Adrenal gland (tissue), 9 donors: ENCODE measurements at regions not wholly inside any gene's neighbourhood (a gene's known extent, or its start where the extent isn't known, plus 50 kb on each side); places are given as distances from the start of the nearest gene placed in this dataset.
A peak's percentile ranks its signal among the peaks of the same experiment; 100 is the strongest.

Experiments used
- DNase-seq, 7 donors: peaks; one replicate each; pipeline ENCODE4 v3.0.0-alpha.2; 2019 to 2020
- H3K27ac ChIP-seq, 5 donors: fragments of 200-600 bp; sonication (generic) in 4 of 5; 1 replicate in 3 of 5; 2 replicates in 2 of 5; pipeline versions ENCODE4 v1.5.1 to v1.8.0; 2016 to 2020; ENCODE audit warnings: mild to moderate bottlenecking in 1 of 5
- H3K27me3 ChIP-seq: fragments of 200-600 bp; 2 replicates; pipeline ENCODE4 v1.8.0; 2021
- H3K36me3 ChIP-seq, 2 donors: fragments of 200-600 bp; replicated peaks in 1 of 2; 1 replicate in 1 of 2; 2 replicates in 1 of 2; pipeline versions ENCODE4 v1.5.1 to v1.8.0; 2018 to 2022
- H3K4me1 ChIP-seq, 2 donors: fragments of 200-600 bp; replicated peaks in 1 of 2; 1 replicate in 1 of 2; 2 replicates in 1 of 2; pipeline versions ENCODE4 v1.5.1 to v1.8.0; 2018 to 2021
- H3K4me3 ChIP-seq, 4 donors: fragments of 200-600 bp; sonication (generic) in 3 of 4; one replicate each; pipeline ENCODE4 v1.5.1; 2016 to 2018
- H3K9me3 ChIP-seq, 3 donors: fragments of 200-600 bp; sonication (generic) in 1 of 3; replicated peaks in 1 of 3; 1 replicate in 2 of 3; 2 replicates in 1 of 3; pipeline versions ENCODE4 v1.5.1 to v1.8.0; 2016 to 2021
- CTCF ChIP-seq, 6 experiments: fragments of 450-650 bp in 4 of 6; fragments of 200-600 bp in 2 of 6; sonication (generic) in 1 of 6; IDR thresholded peaks; 1 replicate in 5 of 6; 2 replicates in 1 of 6; pipeline versions ENCODE4 v1.5.1 to v1.8.0; 2016 to 2021; ENCODE audit warnings: antibody characterized with exemption in 6 of 6, mild to moderate bottlenecking in 2 of 6, moderate library complexity in 1 of 6
- POLR2A ChIP-seq, 2 donors: fragments of 450-650 bp; IDR thresholded peaks; one replicate each; pipeline ENCODE4 v1.6.1; 2017; ENCODE audit warnings: antibody characterized with exemption in 2 of 2, mild to moderate bottlenecking in 2 of 2, moderate library complexity in 1 of 2
- WGBS, 4 donors: extraction: QIAGEN DNeasy Blood & Tissue Kit in 2 of 4; methylation state at CpG; one replicate each; pipeline versions ENCODE4 v1.1.5 to v1.1.7; 2013 to 2017; 5-methylcytosine and 5-hydroxymethylcytosine counted together
- intact Hi-C, 2 donors: fragments of 100-400 bp; cut with DNase I; formaldehyde crosslinking; loops; one replicate each; pipeline versions ENCODE4 v1.14.1 to v1.15.0; 2022 to 2023
- donor health status: healthy with polysubstance abuse.
- donor health status: Bipolar disorder and iron deficiency.
- donor health status: DM: yes; HTN: yes; CAD: no.
- donor health status: DM: no; HTN: no; CAD: no.
- donor health status: DM: no; HTN: no; CAD: no.

GRCh38 chr2:106274668-106275067 is 80.6 kb upstream of the UXS1 start:
- Histone ChIP-seq H3K27ac (no peak overlapping the region), H3K27me3 (no peaks in the 10 kb centered on the region), H3K4me3 (no peak overlapping the region), H3K4me1 (peaks cover 0 to 9% of the 10 kb centered on the region in 2 donors), H3K9me3 (no peaks in the 10 kb centered on the region), H3K36me3 (no peaks in the 10 kb centered on the region)
- DNase-seq, result no peak
- intact Hi-C loops, result no loop called here
- no peak for TF ChIP-seq CTCF (IDR thresholded peaks at IDR 0.05)
- TF ChIP-seq POLR2A (IDR thresholded peaks at IDR 0.05), result no peak
- WGBS, 4 donors, result 77 to 82% (median 78%) methylated on average over 7 of the region's 7 CpGs

- 53 to 80% (median 68%) methylated on average over 7 of the region's 7 CpGs for WGBS, 4 donors
- no peak for DNase-seq
- Histone ChIP-seq H3K9me3 (no peaks in the 10 kb centered on the region), H3K36me3 (no peaks in the 10 kb centered on the region), H3K27me3 (no peaks in the 10 kb centered on the region), H3K4me1 (peaks cover 0 to 12% of the 10 kb centered on the region in 2 donors), H3K27ac (no peak overlapping the region), H3K4me3 (no peak overlapping the region)
- intact Hi-C loops, result no loop called here
- TF ChIP-seq POLR2A (IDR thresholded peaks at IDR 0.05), result no peak
- TF ChIP-seq CTCF (IDR thresholded peaks at IDR 0.05), result no peak
These were observed 78.2 kb upstream of the UXS1 start for GRCh38 chr2:106272216-106272807.

GRCh38 chr2:106270471-106270891 is 76.4 kb upstream of the UXS1 start:
- WGBS, 4 donors, result 78 to 90% (median 79%) methylated on average over 8 to 9 of the region's 9 CpGs
- Histone ChIP-seq H3K36me3 (no peaks in the 10 kb centered on the region), H3K27me3 (no peaks in the 10 kb centered on the region), H3K9me3 (no peaks in the 10 kb centered on the region), H3K4me3 (peak overlapping the region in 2 of 4 donors; percentile 4 to 44), H3K27ac (no peak overlapping the region), H3K4me1 (peaks cover 0 to 12% of the 10 kb centered on the region in 2 donors)
- TF ChIP-seq POLR2A (IDR thresholded peaks at IDR 0.05) (no peak), CTCF (IDR thresholded peaks at IDR 0.05) (no peak)
- intact Hi-C loops, result no loop called here
- no peak for DNase-seq

- TF ChIP-seq CTCF (IDR thresholded peaks at IDR 0.05) (no peak), POLR2A (IDR thresholded peaks at IDR 0.05) (no peak)
- H3K27ac ChIP-seq, result no peak overlapping the region
- intact Hi-C loops, result no loop called here
- 11 to 20% (median 15%) methylated on average over 28 to 44 of the region's 44 CpGs for WGBS, 4 donors
- no peaks in the 10 kb centered on the region for H3K9me3 ChIP-seq
- H3K4me1 ChIP-seq, result peaks cover 0 to 12% of the 10 kb centered on the region in 2 donors
- no peaks in the 10 kb centered on the region for H3K36me3 ChIP-seq
- peak in 3 of 7 donors; percentile 17 to 34 (median 31) for DNase-seq
- peak overlapping the region in 2 of 4 donors; percentile 4 to 44 for H3K4me3 ChIP-seq
- no peaks in the 10 kb centered on the region for H3K27me3 ChIP-seq
These were observed 75.6 kb upstream of the UXS1 start for GRCh38 chr2:106269591-106270291.
